H9 (cell line): ENCODE measurements at regions not wholly inside any gene's neighbourhood (a gene's known extent, or its start where the extent isn't known, plus 50 kb on each side); places are given as distances from the start of the nearest gene placed in this dataset.

ENCODE experiments used
- DNase-seq: peaks from one replicate; pipeline ENCODE4 v3.0.0-alpha.2; 2017
- H2AFZ ChIP-seq: one replicate; pipeline ENCODE4 v1.6.1; 2013; ENCODE audit warnings: mild to moderate bottlenecking, low read length, control low read depth, moderate library complexity
- H2AK5ac ChIP-seq: 2 replicates; pipeline ENCODE4 v1.6.1; 2013; ENCODE audit warnings: low read length, control low read depth, mixed read lengths; ENCODE audit not compliant: insufficient read length
- H2BK120ac ChIP-seq: one replicate; pipeline ENCODE4 v1.6.1; 2013; ENCODE audit warnings: low read depth, mild to moderate bottlenecking, low read length, control low read depth, inconsistent platforms; ENCODE audit not compliant: poor library complexity, severe bottlenecking
- H2BK12ac ChIP-seq: 2 replicates; pipeline ENCODE4 v1.6.1; 2013; ENCODE audit warnings: low read length, control low read depth, mixed read lengths, low read depth; ENCODE audit not compliant: insufficient read length
- H2BK15ac ChIP-seq: 2 replicates; pipeline ENCODE4 v1.6.1; 2013; ENCODE audit warnings: low read depth, low read length, control low read depth
- H2BK20ac ChIP-seq: one replicate; pipeline ENCODE4 v1.6.1; 2013; ENCODE audit warnings: low read depth, mild to moderate bottlenecking, low read length, control low read depth, inconsistent platforms; ENCODE audit not compliant: poor library complexity, severe bottlenecking
- H2BK5ac ChIP-seq: 2 replicates; pipeline ENCODE4 v1.6.1; 2013; ENCODE audit warnings: low read length, control low read depth, mixed read lengths; ENCODE audit not compliant: insufficient read length
- H3K14ac ChIP-seq: 2 replicates; pipeline ENCODE4 v1.6.1; 2013; ENCODE audit warnings: low read length, control low read depth; ENCODE audit not compliant: insufficient read depth
- H3K18ac ChIP-seq: 2 replicates; pipeline ENCODE4 v1.6.1; 2013; ENCODE audit warnings: low read depth, mild to moderate bottlenecking, mixed read lengths, low read length, control low read depth; ENCODE audit not compliant: insufficient read length
- H3K23ac ChIP-seq: 2 replicates; pipeline ENCODE4 v1.6.1; 2013; ENCODE audit warnings: low read length, control low read depth, mixed read lengths, low read depth; ENCODE audit not compliant: insufficient read length
- H3K23me2 ChIP-seq: 2 replicates; pipeline ENCODE4 v1.6.1; 2013; ENCODE audit warnings: low read depth, mild to moderate bottlenecking, mixed read lengths, low read length, control low read depth; ENCODE audit not compliant: insufficient read length, poor library complexity, severe bottlenecking
- H3K27ac ChIP-seq: 2 replicates; pipeline ENCODE4 v1.5.1; 2013; ENCODE audit warnings: low read length, control low read depth, mixed read lengths, low read depth; ENCODE audit not compliant: insufficient read length
- H3K27me3 ChIP-seq: 2 replicates; pipeline ENCODE4 v1.6.1; 2013; ENCODE audit warnings: low read length, control low read depth, inconsistent platforms; ENCODE audit not compliant: insufficient read depth
- H3K4ac ChIP-seq: 2 replicates; pipeline ENCODE4 v1.6.1; 2013; ENCODE audit warnings: low read depth, mild to moderate bottlenecking, control low read depth, inconsistent platforms, low read length, moderate library complexity
- H3K4me1 ChIP-seq: 2 replicates; pipeline ENCODE4 v1.6.1; 2013; ENCODE audit warnings: low read length, control low read depth, inconsistent platforms; ENCODE audit not compliant: insufficient read depth
- H3K4me2 ChIP-seq: 2 replicates; pipeline ENCODE4 v1.6.1; 2013; ENCODE audit warnings: low read length, control low read depth, mixed read lengths; ENCODE audit not compliant: insufficient read length, insufficient read depth
- H3K56ac ChIP-seq: 2 replicates; pipeline ENCODE4 v1.6.1; 2013; ENCODE audit warnings: low read depth, mild to moderate bottlenecking, mixed read lengths, low read length, control low read depth; ENCODE audit not compliant: insufficient read length
- H3K79me1 ChIP-seq: 2 replicates; pipeline ENCODE4 v1.6.1; 2013; ENCODE audit warnings: low read depth, mild to moderate bottlenecking, moderate library complexity, low read length, control low read depth, inconsistent platforms; ENCODE audit not compliant: insufficient read depth, poor library complexity, severe bottlenecking
- H3K79me2 ChIP-seq: 2 replicates; pipeline ENCODE4 v1.6.1; 2013; ENCODE audit warnings: low read length, control low read depth, inconsistent platforms; ENCODE audit not compliant: insufficient read depth
- H3K9ac ChIP-seq: 2 replicates; pipeline ENCODE4 v1.6.1; 2013; ENCODE audit warnings: low read length, control low read depth, mixed read lengths; ENCODE audit not compliant: insufficient read length; ENCODE audit errors: extremely low read depth
- H3K9me3 ChIP-seq: one replicate; pipeline ENCODE4 v1.6.1; 2013; ENCODE audit warnings: low read depth, low read length, inconsistent platforms; ENCODE audit not compliant: control insufficient read depth
- H3T11ph ChIP-seq: one replicate; pipeline ENCODE4 v1.6.1; 2013; ENCODE audit warnings: mild to moderate bottlenecking, low read length, control low read depth, inconsistent platforms
- H4K20me1 ChIP-seq: one replicate; pipeline ENCODE4 v1.6.1; 2013; ENCODE audit not compliant: control insufficient read depth, insufficient read length, insufficient read depth
- H4K5ac ChIP-seq: 2 replicates; pipeline ENCODE4 v1.6.1; 2013; ENCODE audit warnings: low read depth, mild to moderate bottlenecking, mixed read lengths, low read length, control low read depth; ENCODE audit not compliant: insufficient read length
- H4K8ac ChIP-seq: replicated peaks from 2 replicates; pipeline ENCODE4 v1.6.1; 2013; ENCODE audit warnings: low read length, control low read depth, mixed read lengths, low read depth; ENCODE audit not compliant: insufficient read length
- H4K91ac ChIP-seq: 2 replicates; pipeline ENCODE4 v1.6.1; 2013; ENCODE audit warnings: low read depth, mild to moderate bottlenecking, moderate library complexity, mixed read lengths, low read length, control low read depth; ENCODE audit not compliant: insufficient read length
- H3K27ac Mint-ChIP-seq, 3 experiments: 2 replicates in 2 of 3; 3 replicates in 1 of 3; pipeline ENCODE4 v1.8.0; 2020 to 2021; ENCODE audit warnings: mixed read lengths in 3 of 3, mild to moderate bottlenecking in 1 of 3, moderate library complexity in 1 of 3
- H3K27me3 Mint-ChIP-seq: 2 replicates; pipeline ENCODE4 v1.8.0; 2021; ENCODE audit warnings: low read depth, mild to moderate bottlenecking, moderate library complexity, mixed read lengths
- H3K36me3 Mint-ChIP-seq, 3 experiments: 2 replicates in 2 of 3; 3 replicates in 1 of 3; pipeline ENCODE4 v1.8.0; 2020 to 2021; ENCODE audit warnings: low read depth in 3 of 3, mixed read lengths in 3 of 3; ENCODE audit not compliant: insufficient read depth in 1 of 3
- H3K4me1 Mint-ChIP-seq, 2 experiments: 2 replicates each; pipeline ENCODE4 v1.8.0; 2020; ENCODE audit warnings: mixed read lengths in 2 of 2
- H3K4me3 Mint-ChIP-seq, 2 experiments: 2 replicates in 1 of 2; 3 replicates in 1 of 2; pipeline ENCODE4 v1.8.0; 2020 to 2021; ENCODE audit warnings: mild to moderate bottlenecking in 2 of 2, mixed read lengths in 2 of 2, moderate library complexity in 1 of 2
- H3K9me3 Mint-ChIP-seq, 2 experiments: 2 replicates in 1 of 2; 3 replicates in 1 of 2; pipeline ENCODE4 v1.8.0; 2020; ENCODE audit warnings: mild to moderate bottlenecking in 2 of 2, mixed read lengths in 2 of 2, moderate library complexity in 1 of 2
- CTCF ChIP-seq: fragments of 200-600 bp; sonication (generic); conservative IDR thresholded peaks from 3 replicates; pipeline ENCODE4 v1.8.0; 2021; ENCODE audit warnings: antibody characterized with exemption, mild to moderate bottlenecking
- WGBS: extraction: QIAGEN DNeasy Blood & Tissue Kit; methylation state at CpG from one replicate; pipeline ENCODE4 v1.1.7; 2013; ENCODE audit warnings: missing lambda C conversion rate, low lambda C conversion rate, mixed read lengths; ENCODE audit not compliant: insufficient read length; ENCODE audit errors: extremely low coverage; 5-methylcytosine and 5-hydroxymethylcytosine counted together

DNA sequence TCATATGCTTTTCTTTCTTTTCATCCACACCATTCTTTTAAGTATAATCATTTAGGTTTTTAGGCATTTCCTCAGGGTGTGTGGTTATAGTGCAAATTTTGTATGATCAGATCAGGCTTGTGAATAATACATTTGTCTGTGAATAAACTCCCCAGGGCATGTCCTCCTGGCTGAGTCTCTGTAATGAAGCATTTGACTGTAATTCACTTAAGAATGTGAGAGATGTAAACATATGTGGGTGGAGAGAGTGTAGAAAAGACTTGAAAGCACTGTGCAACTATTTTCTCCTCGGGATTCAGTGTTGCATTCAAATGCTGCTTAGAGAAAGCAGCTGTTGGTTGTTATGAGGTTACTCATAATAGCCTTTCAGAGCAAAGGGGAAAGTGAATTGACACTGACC, 996.5 kb downstream of the TUSC7 start:
- Mint-ChIP-seq H3K27me3 (no peaks in the 10 kb centered on the region), H3K36me3 (no peaks in the 10 kb centered on the region), H3K4me3 (no peak overlapping the region), H3K4me1 (peaks cover 0 to 2% of the 10 kb centered on the region in 2 experiments; a peak in 2 of 4 replicates), H3K27ac (no peak overlapping the region), H3K9me3 (no peaks in the 10 kb centered on the region; a peak in 1 of 5 replicates)
- no peak for DNase-seq
- Histone ChIP-seq H2BK15ac (no peak overlapping the region), H2BK5ac (no peak overlapping the region), H3K9ac (no peak overlapping the region), H3K27me3 (no peaks in the 10 kb centered on the region), H3K23me2 (no peaks in the 10 kb centered on the region), H2AFZ (no peak overlapping the region), H3K14ac (no peak overlapping the region), H2BK12ac (no peak overlapping the region), H3K4me1 (no peaks in the 10 kb centered on the region), H3K56ac (no peak overlapping the region), H2AK5ac (no peak overlapping the region), H3K4ac (no peak overlapping the region), H4K8ac (no peak overlapping the region), H3K27ac (no peak overlapping the region), H3T11ph (no peak overlapping the region), H4K5ac (no peak overlapping the region), H3K23ac (no peak overlapping the region), H4K91ac (no peak overlapping the region), H3K79me1 (no peaks in the 10 kb centered on the region), H3K79me2 (no peaks in the 10 kb centered on the region), H3K4me2 (no peak overlapping the region), H3K9me3 (no peaks in the 10 kb centered on the region), H2BK120ac (no peak overlapping the region), H2BK20ac (no peak overlapping the region), H4K20me1 (no peaks in the 10 kb centered on the region), H3K18ac (no peak overlapping the region)
- TF ChIP-seq CTCF: no peak
- WGBS: no CpG with 5 or more reads among the region's 1 CpG
